HG02981 (cell line): ENCODE measurements at regions not wholly inside any gene's neighbourhood (a gene's known extent, or its start where the extent isn't known, plus 50 kb on each side); places are given as distances from the start of the nearest gene placed in this dataset.

ENCODE experiments used
- ATAC-seq: cut with Tn5 transposase; IDR thresholded peaks from one replicate; pipeline ENCODE4 v1.9.1; 2021; ENCODE audit warnings: mild to moderate bottlenecking, moderate library complexity; ENCODE audit not compliant: unreplicated experiment

- ATAC-seq = peak; percentile 89
These were observed 173.7 kb upstream of the GALNTL6 start for GRCh38 chr4:171639540-171639939.

GRCh38 chr4:171636606-171637005 is 176.6 kb upstream of the GALNTL6 start:
- ATAC-seq = no peak

GRCh38 chr4:171629737-171630136 is 183.5 kb upstream of the GALNTL6 start:
- no peak for ATAC-seq

GRCh38 chr4:171629182-171629581 is 184.0 kb upstream of the GALNTL6 start:
- peak; percentile 94 for ATAC-seq

- ATAC-seq = no peak
These were observed 186.7 kb upstream of the GALNTL6 start for GRCh38 chr4:171626554-171626953.

GRCh38 chr4:171622729-171623128 is 190.5 kb upstream of the GALNTL6 start:
- no peak for ATAC-seq

GRCh38 chr4:171621646-171622045 is 191.6 kb upstream of the GALNTL6 start:
- no peak for ATAC-seq

GRCh38 chr4:171612907-171613306 is 200.3 kb upstream of the GALNTL6 start:
- ATAC-seq = no peak

GRCh38 chr4:171602638-171603355 is 210.4 kb upstream of the GALNTL6 start:
- no peak for ATAC-seq

- ATAC-seq = no peak
These were observed 212.1 kb upstream of the GALNTL6 start for GRCh38 chr4:171601091-171601490.

- no peak for ATAC-seq
These were observed 213.6 kb upstream of the GALNTL6 start for GRCh38 chr4:171599628-171600027.

GRCh38 chr4:171594293-171594692 is 218.9 kb upstream of the GALNTL6 start:
- ATAC-seq = no peak

- ATAC-seq = no peak
These were observed 222.5 kb upstream of the GALNTL6 start for GRCh38 chr4:171590716-171591115.

- no peak for ATAC-seq
These were observed 224.4 kb upstream of the GALNTL6 start for GRCh38 chr4:171588764-171589163.

GRCh38 chr4:171588051-171588545 is 225.1 kb upstream of the GALNTL6 start:
- no peak for ATAC-seq

GRCh38 chr4:171583790-171584189 is 229.4 kb upstream of the GALNTL6 start:
- peak; percentile 29 for ATAC-seq

- ATAC-seq = peak; percentile 76
These were observed 230.1 kb upstream of the GALNTL6 start for GRCh38 chr4:171582961-171583581.

GRCh38 chr4:171573181-171573580 is 240.0 kb upstream of the GALNTL6 start:
- ATAC-seq = no peak

- peak; percentile 76 for ATAC-seq
These were observed 247.9 kb upstream of the GALNTL6 start for GRCh38 chr4:171565130-171565788.

GRCh38 chr4:171561419-171561818 is 251.8 kb upstream of the GALNTL6 start:
- ATAC-seq = peak; percentile 58

- ATAC-seq = no peak
These were observed 259.2 kb upstream of the GALNTL6 start for GRCh38 chr4:171553961-171554360.

GRCh38 chr4:171542640-171543039 is 270.6 kb upstream of the GALNTL6 start:
- no peak for ATAC-seq
